A172 (cell line): ENCODE measurements at regions not wholly inside any gene's neighbourhood (a gene's known extent, or its start where the extent isn't known, plus 50 kb on each side); places are given as distances from the start of the nearest gene placed in this dataset.

ENCODE experiments used
- DNase-seq: peaks from one replicate; pipeline ENCODE4 v3.0.0-alpha.2; 2015; ENCODE audit warnings: low spot score

- no peak for DNase-seq
These were observed 341.8 kb downstream of the MAN2A1 start for GRCh38 chr5:110031402-110032140.

GRCh38 chr5:110032376-110032775, 342.6 kb downstream of the MAN2A1 start:
- DNase-seq = no peak

- DNase-seq = no peak
These were observed 344.4 kb downstream of the MAN2A1 start for GRCh38 chr5:110034056-110034600.

DNA sequence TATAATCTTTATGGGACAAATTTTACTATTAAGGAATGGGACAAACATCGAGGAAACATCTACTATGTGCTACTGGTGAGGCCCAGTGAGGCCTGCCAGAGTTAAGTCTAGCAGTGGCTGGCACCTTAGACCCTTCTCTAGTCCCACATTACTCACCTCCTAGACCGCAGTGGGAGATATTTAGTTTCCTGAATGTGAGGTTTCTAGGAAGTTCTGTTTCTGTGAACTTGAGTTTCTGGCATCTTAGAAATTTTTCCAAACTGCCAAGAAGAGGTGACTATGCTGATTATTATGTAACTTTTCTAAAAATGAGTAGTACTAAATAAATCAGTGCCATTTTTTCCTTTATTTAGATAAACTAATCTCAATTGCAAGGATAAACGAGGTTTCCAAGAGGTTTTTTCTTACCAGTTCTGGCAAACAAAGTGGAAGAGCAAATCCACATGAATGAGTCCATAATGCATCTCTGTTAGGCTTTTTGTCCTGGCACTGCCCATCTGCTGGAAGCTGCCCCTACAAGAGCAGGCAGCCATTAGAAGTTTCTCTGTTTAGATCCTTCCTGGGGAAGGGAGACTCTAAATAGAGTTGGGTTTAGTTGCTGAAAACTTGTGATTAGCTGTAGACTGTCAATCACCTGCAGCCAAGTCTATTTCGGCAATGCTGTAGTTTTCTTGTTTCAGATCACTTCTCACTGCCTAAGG, 348.7 kb downstream of the MAN2A1 start:
- no peak for DNase-seq

DNA sequence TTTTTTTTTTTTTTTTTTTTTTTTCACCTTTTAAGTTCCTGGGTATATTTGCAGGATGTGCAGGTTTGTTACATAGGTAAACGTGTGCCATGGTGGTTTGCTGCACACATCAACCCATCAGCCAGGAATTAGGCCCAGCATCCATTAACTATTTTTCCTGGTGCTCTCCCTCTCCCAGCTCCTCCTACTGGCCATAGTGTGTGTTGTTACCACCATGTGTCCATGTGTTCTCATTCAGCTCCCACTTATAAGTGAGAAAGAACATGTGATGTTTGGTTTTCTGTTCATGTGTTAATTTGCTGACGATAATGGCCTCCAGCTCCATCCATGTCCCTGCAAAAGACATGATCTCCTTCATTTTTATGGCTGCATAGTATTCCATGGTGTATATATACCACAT, 350.5 kb downstream of the MAN2A1 start:
- DNase-seq = no peak

- DNase-seq = no peak
These were observed 353.3 kb downstream of the MAN2A1 start for GRCh38 chr5:110043025-110043424.

DNA sequence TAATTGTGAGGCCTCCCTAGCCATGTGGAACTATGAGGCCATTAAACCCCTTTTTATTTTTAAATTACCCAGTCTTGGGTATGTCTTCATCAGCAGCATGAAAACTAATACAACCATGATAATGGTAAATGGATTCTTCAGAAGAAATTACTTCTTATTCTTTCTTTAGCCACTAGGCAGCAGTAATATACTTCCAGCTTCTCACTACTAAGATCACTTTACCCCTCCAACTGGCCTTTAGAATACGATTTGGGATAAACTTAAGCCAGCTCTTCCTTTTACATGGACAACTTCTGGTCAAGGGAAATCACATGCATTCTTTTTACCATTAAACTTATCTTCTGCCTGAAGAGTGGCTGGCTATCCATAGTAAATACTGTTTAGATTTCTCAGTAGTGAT, 355.4 kb downstream of the MAN2A1 start:
- DNase-seq = no peak

DNA sequence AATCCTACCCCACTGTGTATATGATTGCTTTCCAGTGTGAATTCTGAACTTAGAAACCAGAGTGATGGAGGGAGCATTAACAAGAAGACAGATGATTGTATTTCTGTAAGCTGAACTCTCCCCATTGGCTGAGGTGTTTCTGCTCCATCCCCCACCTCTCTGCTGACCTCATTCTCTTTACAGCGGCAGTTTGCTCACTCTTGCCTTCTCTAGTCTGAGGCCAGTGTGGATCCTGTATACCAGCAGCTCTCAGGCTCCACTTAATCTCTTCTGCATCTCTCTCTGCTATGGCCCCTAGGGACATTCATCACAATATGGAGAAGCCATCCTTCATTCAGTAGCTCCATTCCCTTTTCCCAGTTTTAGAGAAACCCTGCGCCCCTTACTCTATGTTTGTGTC, 358.8 kb downstream of the MAN2A1 start:
- no peak for DNase-seq

GRCh38 chr5:110049816-110050215, 360.1 kb downstream of the MAN2A1 start:
- DNase-seq = no peak

DNA sequence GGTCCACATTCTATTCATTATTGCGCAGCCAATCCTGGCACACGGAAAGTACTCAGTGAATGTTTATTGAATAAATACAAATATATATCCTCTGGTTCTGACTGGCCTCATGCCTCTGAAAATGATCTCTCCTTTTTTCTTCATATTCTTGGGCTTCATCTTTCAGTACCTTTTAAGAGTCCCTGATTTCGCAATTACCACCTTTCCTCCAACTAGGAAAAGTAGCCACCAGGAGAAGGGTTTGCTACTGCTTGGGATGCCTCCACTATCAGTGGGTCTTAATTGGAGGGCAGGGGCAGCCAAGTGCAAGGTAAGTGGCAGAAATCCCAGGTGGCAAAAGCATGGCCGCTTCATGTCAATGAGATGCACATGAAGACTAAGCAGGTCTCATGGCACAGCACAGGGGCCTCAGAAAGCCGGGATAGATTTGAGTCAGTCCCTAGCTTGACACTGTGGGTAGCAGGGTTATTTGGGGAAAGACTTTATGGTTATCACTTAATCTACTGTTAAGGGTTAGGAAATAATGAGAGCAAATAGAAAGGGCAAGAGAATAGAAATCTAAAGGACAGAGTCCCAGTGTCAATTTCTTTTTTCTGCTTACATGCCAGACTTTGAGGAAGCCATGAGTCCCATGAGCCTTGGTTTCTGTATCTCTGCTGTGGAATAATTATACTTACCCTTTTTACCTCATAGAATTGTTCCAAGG, 361.1 kb downstream of the MAN2A1 start:
- DNase-seq = no peak

DNA sequence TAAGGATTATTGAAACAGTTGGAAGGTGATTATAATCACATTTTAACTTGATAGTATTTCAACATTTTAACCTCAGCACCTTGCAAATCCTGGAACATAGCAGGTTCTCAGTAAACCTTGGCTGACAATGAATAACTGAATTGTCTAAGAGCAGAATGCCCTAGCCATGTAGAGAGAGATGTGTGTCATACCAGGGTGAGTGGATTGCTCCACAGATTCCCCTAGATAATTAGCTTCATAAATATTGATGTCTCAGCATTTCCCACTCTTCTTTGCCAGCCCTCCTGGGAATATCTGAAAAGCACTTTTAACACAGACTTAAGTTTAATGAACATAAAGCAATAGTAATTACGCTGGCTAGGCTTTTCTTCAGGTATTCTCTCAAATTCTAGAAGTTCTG, 363.5 kb downstream of the MAN2A1 start:
- no peak for DNase-seq

DNA sequence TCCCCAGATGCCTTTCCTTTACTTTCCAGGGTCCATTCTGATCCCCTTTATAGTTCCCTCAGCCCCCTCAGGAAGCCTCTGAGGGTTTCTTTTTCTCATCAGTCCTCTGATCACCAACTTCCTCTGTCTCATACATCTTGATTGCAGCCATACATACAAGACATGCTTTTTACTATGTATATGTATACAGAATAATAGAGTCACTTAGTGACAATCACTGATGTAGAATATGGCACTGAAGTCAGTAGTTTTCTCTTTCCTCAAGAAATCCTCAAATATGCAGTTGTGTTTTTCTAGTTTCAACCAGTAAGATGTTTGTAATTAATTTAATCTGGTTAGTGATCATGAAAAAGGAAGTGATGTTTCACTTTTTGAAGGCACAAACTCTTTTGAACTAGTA, 364.1 kb downstream of the MAN2A1 start:
- DNase-seq = no peak

- peak; percentile 79 for DNase-seq
These were observed 364.5 kb downstream of the MAN2A1 start for GRCh38 chr5:110054240-110054639.

GRCh38 chr5:110055302-110055701, 365.6 kb downstream of the MAN2A1 start:
- no peak for DNase-seq

- no peak for DNase-seq
These were observed 366.9 kb downstream of the MAN2A1 start for GRCh38 chr5:110056580-110057114.

DNA sequence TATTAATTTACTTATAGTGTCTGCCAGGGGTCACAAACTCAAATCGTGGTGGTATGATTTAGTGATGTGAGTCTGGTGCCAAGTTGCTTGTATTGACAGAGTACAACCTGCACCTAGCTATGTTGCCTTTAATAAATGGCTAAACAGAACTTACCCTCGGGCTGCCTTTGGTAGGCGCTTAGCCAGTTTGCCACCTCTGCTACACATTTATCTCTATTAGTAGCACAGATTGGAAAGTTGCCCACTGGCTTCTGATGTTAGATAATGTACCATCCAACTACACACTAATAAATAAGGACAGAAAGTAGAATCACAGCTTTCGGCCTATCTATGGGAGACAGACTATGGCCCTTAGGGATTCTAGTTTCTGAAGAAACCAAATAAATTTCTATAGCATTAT, 368.4 kb downstream of the MAN2A1 start:
- no peak for DNase-seq

DNA sequence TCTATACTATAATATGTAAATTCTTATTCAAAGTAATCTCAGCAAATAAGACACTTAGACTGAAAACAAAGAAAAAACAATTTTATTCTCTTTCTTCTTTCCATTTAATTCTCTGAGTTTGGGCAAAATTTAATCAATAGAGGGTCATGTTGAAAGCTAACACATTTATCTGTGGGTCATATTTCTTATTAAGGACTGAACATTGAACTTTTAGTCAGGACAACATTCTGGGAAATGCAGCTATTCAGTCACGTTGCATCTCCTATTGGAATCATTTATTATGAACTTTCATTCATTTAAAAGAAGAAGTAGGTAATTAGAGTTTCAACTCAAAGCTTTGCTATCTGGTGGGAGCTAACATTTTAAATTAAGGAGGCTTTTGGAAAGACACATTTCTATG, 372.5 kb downstream of the MAN2A1 start:
- DNase-seq = no peak

DNA sequence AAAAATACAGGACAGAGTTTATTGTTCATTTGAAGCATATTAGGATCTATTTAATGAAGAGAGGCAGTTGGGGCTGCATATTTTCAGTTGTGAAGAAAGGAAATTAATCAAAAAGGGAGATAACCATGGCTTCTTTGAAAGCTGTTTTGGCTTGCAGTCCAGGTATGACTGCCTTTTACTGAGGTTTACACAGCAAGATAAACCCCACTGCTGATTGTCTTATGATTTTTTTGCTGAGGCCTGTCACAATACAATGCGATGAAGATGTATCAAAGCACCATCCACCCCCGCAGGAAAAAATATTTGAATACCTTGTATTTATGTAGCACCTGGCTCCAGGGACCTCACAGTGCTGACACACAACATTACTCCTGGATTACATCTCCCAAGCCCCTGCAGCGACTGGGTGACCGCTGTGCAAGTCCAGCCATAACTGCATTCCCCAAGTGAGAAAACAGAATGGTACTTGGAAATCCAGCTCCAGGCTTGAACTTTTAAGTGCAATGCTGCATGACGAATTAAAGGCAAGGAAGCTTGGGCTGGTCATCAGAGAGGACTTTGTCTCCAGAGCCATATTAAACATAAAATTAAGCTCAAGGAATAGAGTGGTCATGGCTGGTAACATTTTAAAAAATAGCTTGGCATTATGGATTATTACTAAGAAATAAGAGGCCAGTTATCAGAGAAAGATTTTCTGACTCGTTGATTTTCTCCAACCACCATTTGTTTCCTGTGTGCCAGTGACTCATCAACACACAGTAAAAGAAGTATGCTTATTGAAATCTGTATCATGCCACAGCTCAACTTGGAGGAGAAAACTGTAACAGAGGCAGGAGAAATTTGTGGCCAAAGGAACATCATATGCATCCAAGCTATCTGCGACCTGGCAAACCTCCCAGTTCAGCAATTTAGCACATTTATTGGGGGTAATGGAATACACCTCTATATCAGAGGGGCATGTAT, 374.2 kb downstream of the MAN2A1 start:
- no peak for DNase-seq

DNA sequence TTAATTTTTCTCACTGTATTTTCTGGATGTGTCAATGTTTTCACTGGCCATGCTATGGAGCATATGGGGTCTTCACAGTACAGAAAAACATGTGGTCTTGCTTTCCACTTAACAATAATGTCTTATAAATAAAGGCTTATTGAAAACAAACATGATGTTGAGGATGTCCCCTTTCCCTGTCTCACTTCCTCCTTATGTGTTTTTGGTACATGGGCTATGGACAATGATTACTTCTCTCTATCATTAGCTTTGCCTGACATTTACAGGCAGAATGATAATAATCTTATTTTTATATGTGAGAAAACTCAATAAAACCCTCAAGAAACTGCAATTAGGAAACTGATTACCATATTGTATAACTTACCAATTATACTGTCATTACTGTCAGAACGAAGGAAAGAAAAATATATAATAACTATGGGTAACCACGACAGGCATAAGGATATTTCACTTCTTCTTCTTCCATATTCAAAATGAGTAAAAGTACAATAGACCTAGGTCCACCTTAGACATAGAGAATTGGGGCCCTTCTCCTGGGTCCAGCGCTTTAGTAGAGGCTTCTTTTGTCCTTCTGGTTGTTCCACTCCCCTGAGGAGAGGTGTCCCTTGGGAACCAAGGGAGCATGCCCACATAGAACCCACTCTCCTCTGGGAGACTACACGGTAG, 375.0 kb downstream of the MAN2A1 start:
- no peak for DNase-seq

DNA sequence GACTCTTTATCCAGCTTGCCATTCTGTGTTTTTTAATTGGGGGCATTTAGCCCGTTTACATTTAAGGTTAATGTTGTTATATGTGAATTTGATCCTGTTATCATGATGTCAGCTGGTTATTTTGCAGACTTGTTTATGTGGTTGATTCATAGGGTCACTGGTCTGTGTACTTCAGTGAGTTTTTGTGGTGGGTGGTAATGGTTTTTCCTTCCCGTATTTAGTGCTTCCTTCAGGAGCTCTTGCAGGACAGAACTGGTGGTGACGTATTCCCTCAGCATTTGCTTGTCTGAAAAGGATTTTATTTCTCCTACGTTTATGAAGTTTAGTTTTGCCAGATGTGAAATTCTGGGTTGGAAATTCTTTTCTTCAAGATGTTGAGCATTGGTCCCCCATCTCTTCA, 381.1 kb downstream of the MAN2A1 start:
- no peak for DNase-seq

DNA sequence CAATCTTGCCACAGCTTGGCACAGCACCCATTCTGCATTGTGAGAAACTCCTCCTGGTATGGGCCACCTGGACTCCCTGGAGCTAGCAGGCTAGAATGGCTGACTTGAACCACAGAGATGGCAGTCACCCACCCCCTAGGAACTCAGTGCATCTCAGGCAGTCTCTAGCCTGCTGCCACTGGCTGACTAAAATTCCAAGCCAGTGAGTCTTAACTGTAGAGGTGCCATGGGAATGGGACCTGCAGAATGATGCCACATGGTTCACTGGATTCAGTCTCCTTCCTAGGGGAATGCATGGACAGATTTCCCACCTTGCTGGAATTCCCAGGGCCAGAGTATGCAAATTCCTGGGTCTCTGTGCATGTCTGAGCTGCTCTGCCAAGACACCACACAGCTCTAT, 382.9 kb downstream of the MAN2A1 start:
- no peak for DNase-seq
